Activated CD4-positive, alpha-beta T cell treated with anti-CD3 and anti-CD28 coated beads, Interleukin-2, amount 50 U/mL, for 4 hours (primary cell): ENCODE measurements at regions not wholly inside any gene's neighbourhood (a gene's known extent, or its start where the extent isn't known, plus 50 kb on each side); places are given as distances from the start of the nearest gene placed in this dataset.

Source experiments
- DNase-seq, 2 experiments: peaks; one replicate each; pipeline ENCODE4 v3.0.0-alpha.2; 2020

GRCh38 chr18:72470391-72470790, 73.8 kb downstream of the CBLN2 start:
- no peak for DNase-seq

DNA sequence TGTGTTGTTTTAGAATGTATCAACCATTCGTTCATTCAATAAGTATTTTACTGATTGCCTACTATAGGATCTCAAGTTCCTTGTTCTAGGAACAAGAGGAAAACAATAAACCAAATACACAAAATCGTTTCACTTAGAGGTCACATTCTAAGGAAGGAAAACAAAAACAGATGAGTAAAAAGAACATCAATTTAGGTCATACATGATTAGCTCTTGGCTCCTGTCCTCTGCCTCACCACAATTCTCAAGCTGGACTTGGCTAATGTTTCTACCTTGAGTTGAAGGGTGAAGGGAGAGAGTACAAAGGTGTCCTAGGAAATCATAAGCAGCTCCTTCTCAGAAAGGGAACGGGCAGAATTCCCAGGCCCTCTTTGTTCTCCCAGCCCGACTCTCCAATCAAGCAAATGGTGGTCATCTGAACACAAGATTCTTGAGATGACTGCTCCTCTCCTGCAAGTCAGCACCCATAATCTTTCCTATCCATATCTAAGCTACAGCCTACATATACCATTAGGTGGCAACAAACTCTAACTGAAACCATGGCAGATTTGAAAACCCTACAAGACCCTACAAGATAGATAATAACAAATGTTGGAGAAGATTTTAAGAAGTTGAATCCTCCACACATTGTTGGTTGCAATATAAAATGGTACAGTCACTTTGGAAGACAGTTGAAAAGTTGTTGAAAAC, 76.0 kb downstream of the CBLN2 start:
- no peak for DNase-seq

DNA sequence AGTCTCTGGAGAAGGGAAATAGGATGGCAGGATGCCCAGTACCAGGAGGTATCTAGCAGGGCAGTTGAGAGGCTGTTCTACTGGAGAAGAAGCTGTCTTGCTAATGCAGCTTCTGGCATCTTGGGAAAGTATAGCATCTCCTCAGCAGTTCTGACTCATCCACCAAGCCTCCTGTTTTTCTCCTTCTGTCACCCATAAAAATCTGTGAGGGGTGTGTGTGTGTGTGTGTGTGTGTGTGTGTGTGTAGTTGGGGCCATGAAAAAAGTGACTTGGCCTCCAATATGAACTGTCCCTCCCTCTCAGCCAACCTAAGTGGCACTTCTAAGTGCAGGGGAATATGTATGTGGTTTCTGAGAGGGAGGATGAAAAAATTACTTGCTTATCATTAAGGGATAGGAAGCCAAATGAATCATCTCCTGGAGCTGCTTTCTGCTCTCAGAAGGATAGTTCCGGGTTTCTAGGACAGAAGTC, 83.9 kb downstream of the CBLN2 start:
- no peak for DNase-seq

DNA sequence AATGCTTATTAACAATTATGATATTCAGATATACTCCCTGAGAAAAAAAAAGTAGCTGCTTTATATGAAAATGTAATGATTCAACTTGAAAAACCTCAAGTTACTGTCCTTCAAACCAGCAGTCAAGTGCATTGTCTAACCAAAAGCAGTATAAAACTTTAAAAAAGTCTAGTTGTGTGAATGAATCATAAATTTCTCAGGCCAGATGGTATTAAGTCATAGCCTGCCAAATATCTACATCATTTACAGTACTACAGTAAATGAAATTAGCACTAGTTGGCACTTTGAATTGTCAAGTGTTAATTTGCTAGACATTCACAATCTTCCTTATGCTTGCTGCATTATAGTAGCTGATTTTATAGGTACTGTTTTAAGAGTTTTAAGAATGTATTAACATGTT, 85.9 kb downstream of the CBLN2 start:
- DNase-seq, result no peak

DNA sequence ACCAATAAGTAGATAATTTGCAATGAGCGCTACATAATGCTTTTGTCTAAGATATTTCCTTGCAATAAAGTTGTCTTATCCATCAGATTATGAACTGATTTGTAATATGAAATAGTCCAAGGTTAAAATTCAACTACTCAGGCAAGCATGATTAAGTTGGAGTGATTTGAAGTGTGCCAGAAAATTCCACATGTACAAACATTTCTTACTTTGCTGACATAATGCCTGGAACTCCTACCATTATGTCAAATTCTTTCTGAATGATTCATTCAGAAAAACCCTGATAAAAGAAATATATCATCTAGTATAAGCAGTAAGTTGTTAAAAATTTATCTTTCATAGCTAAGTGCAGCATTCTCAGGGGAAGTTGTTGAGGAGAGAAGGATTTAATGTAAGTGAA, 87.3 kb downstream of the CBLN2 start:
- no peak for DNase-seq

DNA sequence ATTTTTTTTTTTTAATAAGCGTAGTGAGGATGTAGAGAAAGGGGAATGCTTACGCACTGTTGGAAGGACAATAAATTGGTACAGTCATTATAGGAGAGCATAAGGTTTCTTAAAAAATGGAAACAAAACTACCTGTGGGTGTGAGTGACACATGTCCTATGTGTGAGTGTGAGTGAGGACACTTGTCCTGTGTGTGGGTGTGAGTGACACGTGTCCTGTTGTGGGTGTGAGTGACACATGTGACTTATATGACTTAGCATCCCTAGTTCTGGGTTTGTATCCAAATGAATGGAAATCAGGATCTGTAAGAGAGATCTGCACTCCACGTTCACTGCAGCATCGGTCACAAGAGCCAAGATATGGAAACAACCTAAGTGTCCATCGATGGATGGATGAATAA, 91.8 kb downstream of the CBLN2 start:
- DNase-seq, result no peak

DNA sequence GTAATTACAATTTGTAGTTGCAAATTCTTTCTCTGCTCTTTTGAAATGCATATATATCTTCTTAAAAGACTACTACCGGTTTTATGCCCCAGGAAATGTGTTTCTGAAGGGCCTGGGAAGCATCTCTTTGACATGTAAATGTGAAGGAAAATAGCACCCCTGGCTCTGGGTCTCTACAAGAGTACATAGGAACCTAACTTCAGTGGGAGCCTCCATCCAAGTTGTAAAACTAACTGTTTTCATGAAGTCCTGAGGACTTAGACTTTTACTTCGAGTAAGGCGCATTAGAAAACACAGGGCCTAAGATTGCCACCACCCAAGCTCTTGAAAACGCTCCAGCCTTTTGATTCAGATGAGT, 99.4 kb downstream of the CBLN2 start:
- no peak for DNase-seq

DNA sequence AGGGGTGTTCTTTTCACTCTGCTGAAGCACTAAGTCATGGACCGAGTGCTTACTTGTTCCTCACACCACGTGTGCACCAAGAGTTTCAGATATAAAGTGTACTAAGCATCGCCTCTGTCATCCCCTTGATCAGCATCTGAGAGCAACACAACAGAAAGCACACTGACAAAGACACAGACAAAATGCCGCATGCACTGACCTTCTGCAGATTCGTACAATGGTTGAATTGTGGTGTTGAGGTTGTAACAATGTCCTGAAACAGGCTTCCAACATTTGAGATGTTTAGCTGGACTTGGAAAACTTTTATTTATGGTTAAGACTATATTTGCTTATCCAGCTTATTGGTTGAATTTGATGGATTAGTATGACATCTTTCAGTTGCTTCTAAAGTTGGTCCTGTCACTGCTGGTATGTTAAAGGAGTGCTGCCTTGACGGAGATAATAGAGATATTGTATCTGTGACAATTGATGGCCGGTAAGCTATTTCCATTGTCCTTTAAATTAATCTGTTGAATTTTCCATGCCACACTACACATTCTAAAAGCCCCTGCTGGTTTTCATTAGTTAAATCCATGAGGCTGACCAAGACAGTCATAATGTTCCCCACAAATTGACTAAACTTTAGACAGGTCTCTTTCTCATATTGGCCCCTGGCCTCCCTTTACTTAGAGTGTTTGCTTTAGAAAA, 99.9 kb downstream of the CBLN2 start:
- no peak for DNase-seq

GRCh38 chr18:72436401-72436800, 107.7 kb downstream of the CBLN2 start:
- DNase-seq, result no peak

GRCh38 chr18:72433756-72434155, 110.4 kb downstream of the CBLN2 start:
- no peak for DNase-seq

DNA sequence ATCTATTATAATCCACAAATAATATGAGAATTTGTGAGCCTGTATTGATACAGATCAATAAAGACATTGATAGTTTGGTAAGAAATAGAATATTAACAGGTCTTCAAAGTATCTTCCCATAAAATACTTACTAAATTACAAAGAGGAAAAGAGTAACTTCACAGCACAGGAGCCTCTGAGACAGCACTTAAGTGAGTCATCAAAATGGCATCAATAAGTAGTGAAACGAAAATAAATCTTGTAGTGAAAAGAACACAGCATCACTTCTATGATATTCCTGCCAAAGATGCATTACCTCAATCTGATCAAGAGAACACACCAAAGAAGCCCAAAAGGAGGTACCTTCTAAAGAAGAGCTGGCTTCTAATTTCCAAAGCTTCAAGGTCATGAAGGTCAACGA, 116.4 kb downstream of the CBLN2 start:
- no peak for DNase-seq

DNA sequence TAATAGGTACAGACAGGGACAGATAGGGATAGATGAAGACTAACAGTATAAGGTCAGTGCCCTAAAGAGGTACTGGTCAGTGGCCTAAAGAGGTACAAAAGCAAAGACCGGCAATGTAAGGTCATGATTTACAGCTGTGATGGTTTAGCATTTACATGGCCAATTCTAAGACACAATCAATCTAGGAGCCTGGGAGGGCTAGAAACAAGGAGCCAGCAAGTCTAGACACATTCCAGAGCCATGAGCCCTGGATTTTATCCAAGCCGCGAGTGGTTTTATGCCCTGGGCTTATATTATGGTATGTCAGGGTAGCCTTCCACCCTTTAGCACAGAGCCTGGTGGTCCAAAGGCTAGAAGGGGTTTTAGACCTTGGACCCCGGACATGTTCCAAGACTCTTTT, 124.2 kb downstream of the CBLN2 start:
- DNase-seq, result no peak

GRCh38 chr18:72412927-72413326, 131.2 kb downstream of the CBLN2 start:
- no peak for DNase-seq

DNA sequence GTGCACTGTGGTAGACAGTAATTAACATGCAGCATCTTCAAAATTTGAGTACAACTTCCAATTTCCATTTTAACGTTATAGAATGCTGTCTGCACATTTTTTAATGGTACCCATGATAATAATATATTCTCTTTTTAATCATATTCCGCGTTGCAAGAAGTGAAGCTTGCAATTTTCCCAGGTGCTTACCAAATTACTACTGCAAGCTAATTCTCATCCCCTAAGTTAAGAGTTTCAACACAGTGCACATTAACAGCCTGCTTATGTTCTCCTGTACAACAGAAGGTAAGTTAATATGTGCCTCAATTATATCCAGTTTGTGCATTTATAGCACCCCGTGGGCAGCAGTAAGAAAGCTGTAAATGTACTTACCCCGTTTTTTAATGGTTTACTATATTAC, 132.9 kb downstream of the CBLN2 start:
- no peak for DNase-seq

GRCh38 chr18:72410399-72410798, 133.7 kb downstream of the CBLN2 start:
- DNase-seq, result no peak

DNA sequence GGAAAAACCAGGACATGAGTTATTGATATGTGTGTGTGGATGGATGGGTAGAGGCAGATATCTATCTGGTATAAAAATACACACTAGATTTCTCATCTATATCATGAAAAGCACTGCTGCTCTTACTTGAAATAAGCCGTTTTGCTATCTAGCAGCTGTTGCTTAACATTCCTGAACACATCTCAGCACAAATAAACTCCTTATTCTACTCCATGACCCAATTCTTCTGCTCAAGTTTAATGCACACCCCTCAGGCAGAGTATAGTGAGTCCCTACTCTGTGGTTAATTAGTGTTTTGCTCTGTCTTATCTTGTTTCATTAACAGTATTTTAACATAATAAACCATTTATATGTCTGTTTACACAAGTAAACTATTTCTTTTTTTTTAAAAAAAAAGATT, 134.2 kb downstream of the CBLN2 start:
- DNase-seq, result no peak

GRCh38 chr18:72407048-72407447, 137.1 kb downstream of the CBLN2 start:
- DNase-seq, result no peak

GRCh38 chr18:72391951-72392350, 152.2 kb downstream of the CBLN2 start:
- no peak for DNase-seq

- no peak for DNase-seq
Observed at GRCh38 chr18:72391427-72391826, 152.7 kb downstream of the CBLN2 start.

- DNase-seq, result no peak
Observed at GRCh38 chr18:72378016-72378415, 166.1 kb downstream of the CBLN2 start.

DNA sequence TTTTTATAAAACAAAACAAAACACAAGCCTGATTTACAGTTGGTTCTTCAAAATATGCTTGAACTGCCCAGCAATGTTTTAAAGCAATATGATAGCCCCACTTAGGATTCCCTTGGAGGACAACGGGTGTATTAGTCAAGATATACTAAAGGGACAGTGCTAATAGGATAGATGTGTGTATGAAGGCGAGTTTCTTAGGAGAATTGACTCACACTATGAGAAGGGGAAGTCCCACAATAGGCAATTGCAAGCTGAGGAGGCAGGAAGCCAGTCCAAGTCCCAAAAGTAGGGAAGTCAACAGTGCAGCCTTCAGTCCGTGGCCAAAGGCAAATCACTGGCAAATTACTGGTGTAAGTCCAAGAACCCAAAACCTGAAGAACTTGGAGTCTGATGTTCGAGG, 167.9 kb downstream of the CBLN2 start:
- DNase-seq, result no peak

GRCh38 chr18:72375618-72376017, 168.5 kb downstream of the CBLN2 start:
- DNase-seq, result no peak

- DNase-seq, result no peak
Observed at GRCh38 chr18:72372076-72372475, 172.1 kb downstream of the CBLN2 start.

- DNase-seq, result no peak
Observed at GRCh38 chr18:72368308-72368707, 175.8 kb downstream of the CBLN2 start.

GRCh38 chr18:72360634-72361033, 183.5 kb downstream of the CBLN2 start:
- no peak for DNase-seq
